Occipital lobe (tissue), 1 donor: ENCODE measurements at regions not wholly inside any gene's neighbourhood (a gene's known extent, or its start where the extent isn't known, plus 50 kb on each side); places are given as distances from the start of the nearest gene placed in this dataset.

Experiments used
- DNase-seq: peaks from one replicate; lab custom pipeline; 2025; lab: John Stamatoyannopoulos, UW

DNA sequence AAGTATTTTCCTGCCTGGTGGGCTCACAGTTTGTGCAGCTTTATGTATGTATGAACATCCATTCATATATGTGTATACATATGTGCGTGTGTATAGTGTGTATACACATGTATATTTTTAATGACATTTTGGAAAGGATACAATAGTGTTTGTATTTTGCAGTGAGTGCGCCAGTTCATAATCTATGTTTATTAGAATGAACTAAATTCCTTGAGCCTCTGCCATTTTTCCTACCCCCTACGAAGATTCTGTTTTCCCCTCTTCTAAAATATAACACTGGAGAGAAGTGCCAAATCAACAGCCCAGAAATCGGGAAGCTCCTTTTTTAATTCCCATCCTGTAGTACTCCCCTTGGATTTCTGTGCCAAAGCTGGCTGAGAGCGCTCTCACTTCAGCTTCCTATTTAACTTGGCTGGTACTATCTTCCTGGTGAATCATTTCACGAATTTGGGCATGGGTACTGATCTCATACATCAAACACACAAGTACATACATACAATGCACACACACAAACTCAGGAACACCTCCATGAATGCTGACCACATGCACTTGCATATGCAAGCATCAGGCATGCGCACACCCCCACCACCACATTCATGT, 578.4 kb upstream of the WWC1 start:
- DNase-seq = no peak

DNA sequence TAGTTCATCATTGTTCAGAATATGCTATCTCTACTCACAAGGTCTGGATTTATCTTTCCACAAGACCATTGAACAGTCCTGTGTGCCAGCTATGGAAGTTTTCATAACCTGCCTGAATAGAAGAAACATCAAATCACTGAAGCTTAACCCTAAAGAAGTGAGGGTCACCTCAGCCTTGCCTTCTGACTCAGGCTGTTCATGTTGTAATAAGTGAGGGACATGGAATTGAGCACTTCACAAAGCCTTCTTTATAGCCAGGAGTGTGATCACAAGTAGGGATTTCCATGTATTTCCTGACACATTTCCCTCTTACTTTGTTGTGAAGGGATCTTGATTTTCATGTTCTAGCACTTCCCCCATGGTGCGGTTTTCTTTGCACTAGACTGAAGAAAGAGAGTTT, 577.5 kb upstream of the WWC1 start:
- DNase-seq = no peak

DNA sequence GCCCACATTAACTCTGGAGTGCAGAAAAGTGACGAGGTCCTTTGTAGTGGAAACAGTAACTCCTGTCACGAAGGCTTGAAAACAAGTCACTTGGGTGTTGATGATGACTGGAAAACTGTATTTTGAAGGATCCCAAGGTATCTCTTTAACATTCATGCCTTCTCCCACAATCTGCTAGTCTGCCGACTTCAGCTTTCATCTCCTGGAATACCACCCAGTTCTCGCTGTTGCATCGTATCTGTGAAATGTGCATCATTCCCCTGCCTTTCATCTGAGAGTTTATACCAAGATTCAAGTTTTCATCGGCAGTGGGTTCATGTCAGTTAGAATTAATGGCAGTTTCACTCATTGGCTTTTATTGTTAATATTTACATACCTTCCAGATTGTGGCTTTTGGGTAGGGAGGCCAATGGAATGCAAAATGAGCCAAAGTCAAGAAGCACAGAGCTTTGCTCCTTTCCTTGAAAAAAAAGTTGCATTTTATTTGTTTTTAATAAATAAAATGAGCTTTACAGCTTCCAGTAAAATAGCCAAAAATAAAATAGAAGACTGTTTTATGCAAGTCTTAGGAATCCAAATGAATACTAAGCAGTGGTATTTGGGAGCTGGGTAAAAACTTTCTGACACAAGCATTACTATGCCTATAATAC, 575.2 kb upstream of the WWC1 start:
- DNase-seq = no peak

DNA sequence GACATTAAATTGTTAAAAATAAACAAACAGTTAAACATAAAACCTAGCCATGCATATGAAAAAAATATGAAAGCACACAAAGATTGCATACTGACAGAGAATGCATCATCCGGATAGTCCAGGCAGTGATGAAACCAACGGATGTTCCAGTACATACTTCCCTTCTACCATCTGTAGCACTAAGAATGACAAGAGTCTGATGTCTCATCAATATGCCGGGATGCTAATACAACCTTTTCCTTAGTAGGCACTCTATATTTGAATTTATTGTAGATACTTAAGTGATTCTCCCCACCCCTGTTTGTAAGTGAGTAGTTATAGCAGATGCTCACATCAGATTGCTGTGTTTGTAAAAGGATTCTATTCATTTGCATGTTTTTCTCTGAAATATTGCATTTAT, 571.2 kb upstream of the WWC1 start:
- no peak for DNase-seq

DNA sequence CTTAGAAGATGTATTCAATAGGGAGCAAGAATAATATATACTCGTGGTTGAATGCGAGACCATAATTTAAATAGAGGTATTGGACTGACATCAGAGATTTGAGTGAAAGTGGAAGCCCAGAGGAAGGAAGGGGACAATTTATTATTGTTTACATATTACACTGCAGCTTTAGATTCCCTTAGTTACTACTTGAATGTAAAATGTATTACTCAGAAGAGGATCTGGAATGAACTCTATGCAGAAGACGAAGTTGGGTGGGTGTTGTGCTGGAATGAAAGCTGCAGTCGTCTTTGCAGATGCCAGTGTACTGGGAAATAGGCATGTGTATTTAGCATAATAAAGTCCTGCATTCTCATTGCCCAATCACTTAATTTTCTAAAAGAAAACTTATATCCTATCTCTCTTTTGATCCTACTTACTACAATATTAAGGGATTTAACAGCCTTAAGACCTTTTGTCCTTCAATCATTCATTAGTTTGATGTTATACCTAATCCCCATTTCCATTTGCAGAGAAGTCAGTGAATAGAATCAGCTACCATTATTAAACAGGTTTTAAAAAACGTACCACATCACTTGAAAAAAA, 570.7 kb upstream of the WWC1 start:
- DNase-seq = no peak

DNA sequence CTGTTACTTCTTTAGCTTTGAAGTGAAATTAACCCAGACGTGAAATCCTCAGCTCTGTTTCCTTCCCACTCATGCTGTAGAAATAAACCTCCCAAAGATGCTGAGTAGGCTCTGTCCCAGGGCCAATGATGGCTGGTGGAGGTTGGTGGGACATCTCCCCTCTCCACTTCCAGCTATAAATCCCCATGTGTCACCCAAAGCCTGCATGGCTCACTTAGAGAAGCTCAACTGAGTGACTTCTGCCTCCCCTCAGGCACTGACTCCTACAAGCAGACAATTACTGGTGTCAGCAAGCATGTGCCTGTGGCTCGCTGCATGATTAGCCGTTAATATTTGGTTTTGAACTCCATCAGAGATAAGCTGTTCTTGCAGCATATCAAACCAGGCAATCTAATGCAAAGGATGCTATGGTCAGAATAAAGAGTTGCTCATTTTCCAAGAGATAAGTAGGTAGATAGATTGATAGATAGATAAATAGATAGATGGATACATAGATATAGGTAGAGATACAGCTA, 569.5 kb upstream of the WWC1 start:
- DNase-seq = no peak

DNA sequence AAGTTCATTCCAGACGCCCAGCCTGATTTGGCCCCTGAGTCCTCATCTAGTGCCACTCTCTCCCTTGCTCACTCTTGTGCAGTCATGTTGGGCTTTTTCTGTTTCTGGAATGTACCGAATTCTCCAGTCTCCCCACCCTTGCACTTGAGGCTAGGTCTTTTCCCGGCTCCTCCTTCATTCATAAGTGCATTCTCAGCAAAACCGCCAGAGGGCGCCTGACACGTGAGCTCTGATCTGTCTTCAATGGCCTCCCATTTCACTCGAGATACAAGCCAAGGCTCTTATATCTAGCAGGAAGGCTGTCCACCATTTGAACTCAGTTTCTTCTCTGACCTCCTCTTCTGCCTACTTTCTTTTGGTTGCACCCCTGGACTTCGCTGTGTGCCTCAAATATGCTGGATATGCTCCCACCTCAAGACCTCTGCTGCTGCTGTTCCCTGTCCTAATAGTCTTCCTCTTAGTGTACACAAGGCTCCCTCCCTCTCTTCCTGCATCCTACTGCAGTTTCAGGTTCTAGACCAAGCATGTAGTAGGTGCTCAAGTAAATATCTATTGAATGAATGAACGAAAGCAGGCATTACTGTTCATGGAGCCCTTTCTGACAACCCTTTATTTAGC, 568.1 kb upstream of the WWC1 start:
- peak; percentile 49 for DNase-seq

DNA sequence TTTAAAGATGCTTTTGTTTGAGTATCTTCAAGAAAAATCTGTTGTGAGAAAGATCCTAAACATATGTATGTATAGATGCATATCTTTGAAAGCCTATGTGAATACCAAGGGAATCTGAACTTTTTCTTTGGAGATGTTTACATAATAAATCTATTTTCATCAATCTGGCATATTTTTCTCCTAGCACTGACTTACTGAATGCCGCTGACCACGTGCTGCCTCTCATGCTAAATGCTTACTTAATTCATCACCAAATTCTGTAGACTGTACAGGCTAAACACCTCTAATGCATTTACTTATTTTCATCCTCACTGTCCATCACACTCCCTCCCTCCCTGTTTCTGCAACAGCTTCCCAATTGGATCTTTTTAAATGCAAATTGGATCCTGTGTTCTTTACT, 566.2 kb upstream of the WWC1 start:
- no peak for DNase-seq

DNA sequence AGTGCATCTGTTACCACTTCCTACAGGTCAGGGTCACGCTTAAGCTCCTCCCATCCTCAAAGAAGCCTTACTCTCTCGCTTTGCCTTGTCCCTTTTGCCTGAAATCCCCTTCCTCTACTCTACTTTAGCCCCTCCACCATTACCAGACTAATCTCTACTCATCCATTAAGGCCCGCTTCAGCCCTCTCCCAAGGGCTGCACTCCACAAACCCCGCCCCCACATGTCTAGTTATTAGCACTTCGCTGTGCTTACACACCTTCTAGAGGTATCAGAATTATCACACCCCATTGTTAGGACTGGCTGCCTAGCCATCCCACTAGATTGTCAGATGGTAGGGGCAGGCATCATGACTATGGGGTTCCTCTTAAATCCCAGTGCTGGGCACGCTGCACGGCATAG, 565.7 kb upstream of the WWC1 start:
- DNase-seq = no peak

DNA sequence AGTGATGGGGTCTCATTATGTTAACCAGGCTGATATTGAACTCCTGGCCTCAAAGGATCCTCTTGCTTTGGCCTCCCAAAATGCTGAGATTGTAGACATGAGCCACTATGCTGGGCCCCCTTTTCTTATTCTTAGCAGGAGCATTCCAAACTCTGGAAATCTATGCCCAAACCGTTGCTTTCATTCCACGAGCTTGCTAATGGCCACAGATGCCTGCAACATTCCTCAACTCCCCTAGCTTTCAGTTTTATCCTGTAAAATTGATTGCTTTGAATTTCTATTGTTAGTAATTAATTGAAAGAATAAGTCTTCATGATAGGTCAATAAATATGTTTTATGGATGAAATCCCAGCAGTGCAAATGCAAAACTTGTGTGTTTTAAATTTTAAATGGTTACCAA, 564.8 kb upstream of the WWC1 start:
- no peak for DNase-seq

DNA sequence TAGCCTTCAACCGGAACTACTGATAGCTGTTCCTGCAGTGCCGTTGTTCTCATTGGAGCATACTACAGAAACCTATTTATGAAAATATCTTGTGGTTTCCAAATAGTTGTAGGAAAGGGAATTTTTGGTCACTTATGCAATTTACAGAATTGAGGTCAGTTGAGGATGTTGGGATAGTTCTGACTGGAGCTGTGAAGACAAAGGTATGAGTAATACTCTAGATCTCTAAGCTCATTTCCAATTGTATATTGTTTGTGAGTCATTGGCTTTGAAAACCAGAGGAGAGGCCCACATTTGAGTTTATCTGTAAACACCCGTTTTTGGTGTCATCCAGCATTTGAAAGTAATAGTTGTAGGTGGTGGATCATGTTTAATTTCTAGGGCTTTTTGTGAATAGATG, 561.3 kb upstream of the WWC1 start:
- no peak for DNase-seq

DNA sequence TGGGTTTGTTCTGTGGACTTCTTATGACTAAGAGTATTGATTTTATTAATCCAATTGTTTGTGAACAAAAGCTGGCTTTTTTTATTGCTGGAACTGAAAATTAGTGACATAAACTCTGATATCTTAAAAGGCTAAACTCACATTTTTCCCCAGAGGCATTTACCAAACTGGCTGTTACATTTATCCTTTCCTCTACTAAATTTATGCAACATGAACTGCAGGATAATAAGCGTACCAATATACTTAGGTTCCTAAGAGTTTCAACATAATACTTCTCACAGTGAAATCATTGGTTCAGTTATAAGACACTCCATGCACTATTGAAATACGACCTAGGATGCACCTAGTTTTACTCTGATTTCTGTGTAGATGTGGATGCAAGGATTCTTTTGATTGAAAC, 560.8 kb upstream of the WWC1 start:
- DNase-seq = no peak

DNA sequence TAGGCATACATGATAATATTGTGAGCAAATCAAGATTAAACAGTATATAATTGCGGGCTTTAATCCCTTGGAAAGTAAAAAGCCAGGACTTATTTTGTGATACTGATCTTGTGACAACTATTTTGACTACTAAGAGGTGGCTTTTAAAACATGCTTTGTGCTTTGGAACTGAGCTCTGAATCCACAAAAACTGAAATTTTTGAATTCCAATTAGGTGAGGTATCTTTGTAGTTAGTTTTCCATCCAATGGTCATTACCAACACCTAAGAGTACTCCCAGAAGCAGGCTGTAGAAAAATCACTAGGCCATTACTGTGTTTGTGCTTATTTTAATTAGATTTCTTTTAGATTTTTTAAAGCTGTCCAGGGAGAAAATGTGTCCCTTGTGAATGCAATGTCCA, 559.5 kb upstream of the WWC1 start:
- no peak for DNase-seq

DNA sequence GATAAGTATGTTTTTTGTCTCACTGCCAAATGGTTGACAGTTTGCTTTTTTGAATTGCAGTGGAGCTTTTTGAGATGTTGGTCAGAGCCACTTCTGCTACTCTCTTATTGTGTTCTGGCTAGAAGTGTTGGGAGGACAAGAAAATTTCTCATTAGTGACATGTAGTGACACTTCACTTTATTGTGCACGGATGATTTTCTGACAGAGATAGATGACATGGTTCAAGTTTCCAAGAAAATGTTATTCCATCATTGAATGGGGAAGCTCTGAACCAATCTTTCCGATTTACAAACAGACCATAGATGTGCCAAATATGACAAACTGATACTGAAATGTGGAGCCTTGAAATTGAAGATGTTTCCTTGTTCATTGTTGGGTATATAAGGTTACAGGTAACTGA, 558.9 kb upstream of the WWC1 start:
- DNase-seq = no peak

DNA sequence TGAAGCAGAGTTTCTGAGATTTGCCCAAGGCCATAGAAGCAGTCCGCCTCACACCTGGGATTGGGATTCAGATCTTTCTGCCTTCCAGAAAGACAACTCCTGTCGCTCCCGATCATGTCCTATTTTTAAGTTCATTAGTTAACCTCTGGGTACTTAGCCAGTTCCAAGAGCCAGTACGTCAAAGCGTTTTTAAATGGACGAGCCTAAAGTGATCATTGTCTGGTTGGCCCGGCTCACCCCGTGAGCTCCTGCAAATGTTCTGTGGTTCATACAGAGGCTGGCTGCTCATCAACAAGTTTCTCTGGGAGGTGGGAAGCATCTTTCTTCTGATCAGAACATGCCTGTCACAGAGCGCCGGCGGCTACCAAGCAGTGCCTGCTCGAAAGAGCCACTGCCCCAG, 554.5 kb upstream of the WWC1 start:
- no peak for DNase-seq

DNA sequence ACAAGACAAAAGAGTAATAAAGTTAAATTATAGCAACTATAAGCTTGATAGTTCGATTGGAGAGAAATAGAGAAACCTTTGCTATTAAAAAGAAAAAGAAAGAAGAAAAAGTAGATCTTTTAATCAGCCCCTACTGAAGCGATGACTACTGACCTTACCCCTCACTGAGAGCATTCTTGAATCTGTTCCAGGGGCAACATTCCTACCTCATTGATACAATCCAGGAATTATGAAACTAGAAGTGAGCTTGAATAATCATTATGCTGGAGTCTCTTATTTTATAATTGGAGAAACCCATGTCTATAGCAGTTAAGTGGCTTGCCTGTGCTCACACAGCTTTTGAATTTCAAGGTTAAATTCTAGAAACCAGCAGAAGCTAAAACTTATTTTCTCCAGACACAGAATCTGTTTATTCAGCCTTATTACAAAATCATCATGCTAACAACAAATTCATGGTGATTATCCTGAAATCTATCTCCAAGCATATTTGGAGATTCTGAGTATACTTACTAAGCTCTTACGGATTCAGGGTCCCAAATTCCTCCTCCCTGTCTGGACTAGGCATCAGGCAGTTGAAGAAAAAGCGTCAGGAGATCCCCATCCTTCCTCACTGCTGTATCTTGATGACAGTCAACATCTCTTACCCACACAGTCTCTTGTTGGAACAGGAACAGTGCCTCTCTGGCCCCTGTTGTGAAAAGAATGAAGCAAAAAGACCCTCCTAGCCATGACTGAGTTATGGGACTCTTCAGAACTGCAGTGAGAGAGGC, 547.6 kb upstream of the WWC1 start:
- DNase-seq = no peak

DNA sequence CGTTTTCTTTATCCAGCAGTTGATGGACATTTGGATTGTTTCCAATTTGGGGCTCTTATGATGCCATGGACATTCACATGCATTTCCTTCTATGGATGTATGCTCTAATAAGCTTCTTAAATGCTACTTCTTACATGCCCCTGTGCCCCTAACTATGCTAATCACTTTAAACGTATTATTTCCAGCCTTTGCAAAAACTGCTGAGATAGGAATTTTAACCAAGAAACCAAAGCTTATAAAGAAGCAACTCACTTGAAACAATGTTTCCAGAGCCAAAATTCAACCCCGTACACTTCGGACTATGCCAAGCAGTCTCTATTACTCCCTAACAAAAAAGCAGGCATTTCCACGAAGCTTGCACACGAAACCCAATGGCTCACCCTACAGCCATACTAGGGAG, 545.6 kb upstream of the WWC1 start:
- no peak for DNase-seq

DNA sequence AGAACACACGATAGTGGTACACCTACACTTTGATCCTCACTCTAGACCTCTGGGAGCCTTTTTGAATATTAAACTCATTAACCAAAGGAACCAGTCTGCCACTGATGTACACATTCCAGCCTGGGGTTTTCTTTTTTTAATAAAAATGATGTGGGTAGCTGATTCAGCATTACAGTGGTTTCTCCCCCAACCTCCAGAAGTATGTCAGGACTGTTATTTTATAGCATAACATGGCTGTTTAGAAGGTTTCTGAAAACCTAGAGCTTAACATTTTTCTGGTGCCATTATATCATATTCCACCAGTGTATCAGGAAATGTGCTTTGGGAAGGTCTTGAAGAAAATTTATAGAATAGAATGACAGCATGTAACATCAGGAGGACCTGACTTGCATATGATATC, 540.9 kb upstream of the WWC1 start:
- DNase-seq = no peak

DNA sequence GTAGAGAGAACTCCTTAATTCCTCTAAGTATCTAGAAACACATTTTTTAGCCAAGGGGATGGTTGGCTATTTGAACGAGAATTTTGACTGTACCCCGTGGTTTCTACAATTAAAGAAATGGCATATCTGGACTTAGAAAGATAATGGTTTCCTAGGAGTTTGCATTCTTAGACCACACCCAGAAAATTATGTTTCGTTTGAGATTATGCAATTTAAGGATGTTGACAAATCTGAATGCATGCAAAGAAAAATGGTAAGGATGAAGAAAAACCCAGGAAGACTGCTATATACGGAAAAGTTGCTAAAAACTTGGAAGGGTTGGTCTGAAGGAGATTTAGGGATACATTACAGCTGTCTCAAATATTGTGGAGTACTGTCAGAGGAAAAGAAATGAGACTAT, 538.5 kb upstream of the WWC1 start:
- DNase-seq = no peak

DNA sequence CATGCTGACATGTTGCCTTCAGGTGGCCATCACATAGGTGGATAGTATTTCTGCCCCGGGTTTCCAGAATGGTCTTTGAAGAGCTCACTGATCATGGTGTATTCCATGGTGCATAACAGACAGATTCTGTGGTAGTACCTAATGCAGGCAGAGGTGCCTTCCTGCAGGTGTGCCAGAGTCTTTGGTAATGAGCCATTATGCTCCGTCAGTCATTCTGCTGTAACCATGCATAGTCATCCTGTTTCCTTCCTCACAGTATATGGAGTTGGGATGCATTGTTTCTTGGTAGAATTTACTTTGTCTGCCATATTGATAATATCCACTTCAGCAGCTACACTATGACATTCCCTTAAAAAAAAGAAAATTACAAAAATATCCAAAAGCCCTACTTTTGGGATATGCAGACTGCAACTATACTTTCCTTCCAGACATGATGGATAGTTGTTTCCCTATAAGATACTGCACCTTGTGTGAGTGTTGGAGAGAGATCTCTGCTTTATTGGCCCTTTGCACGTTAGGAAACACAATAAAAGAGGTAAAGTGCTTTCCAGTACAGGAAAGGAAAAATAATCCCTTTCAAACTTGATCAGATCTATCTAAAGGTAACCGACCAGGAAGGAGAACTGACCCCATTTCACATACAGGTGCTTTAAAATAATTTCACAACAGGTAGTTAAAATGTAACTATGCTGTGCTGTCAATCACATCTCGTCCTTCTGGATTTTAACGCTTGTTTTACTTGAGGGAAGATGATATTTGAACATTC, 537.5 kb upstream of the WWC1 start:
- no peak for DNase-seq

DNA sequence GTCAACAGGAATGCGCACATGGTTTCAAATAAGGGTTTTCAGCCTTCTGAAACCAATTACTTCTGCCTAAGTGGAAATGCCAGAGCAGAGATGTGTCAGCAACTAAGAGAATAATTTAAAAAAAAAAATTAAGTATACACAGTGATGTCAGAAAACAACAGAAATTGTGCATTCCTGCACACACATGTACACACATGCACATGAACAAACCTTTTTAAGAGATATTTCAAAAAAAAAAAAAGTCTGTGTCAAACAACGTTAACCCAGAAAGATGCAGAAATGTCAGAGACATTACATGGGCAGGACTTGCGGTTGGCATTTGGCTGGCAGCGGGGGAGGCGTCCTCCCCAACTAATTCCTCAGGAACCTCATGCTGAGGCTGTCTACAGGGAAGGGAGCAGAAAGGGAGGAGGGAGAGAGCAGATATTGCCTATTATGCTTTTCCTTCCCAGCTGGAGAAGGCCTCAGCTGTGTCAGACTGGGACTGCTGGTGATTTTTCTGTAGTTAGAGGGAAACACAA, 536.9 kb upstream of the WWC1 start:
- DNase-seq = no peak
